ENCODE measurements at regions not wholly inside any gene's neighbourhood (a gene's known extent, or its start where the extent isn't known, plus 50 kb on each side); places are given as distances from the start of the nearest gene placed in this dataset.
"Not testable (repeated sequence)": the region's sequence is repeated elsewhere in the genome, so short reads cannot be mapped to it uniquely, and the experiment has no call there.

- Histone ChIP-seq H3K27me3 (ENCODE audit: insufficient read depth, poor library complexity, severe bottlenecking) (no peaks in the 10 kb centered on the region), H3K4me1 (ENCODE audit: insufficient read depth, poor library complexity, severe bottlenecking) (no peaks in the 10 kb centered on the region), H3K36me3 (ENCODE audit: low read depth) (no peaks in the 10 kb centered on the region), H3K9me3 (ENCODE audit: severe bottlenecking) (no peaks in the 10 kb centered on the region), H3K27ac (ENCODE audit: poor library complexity, severe bottlenecking) (no peak overlapping the region), H3K4me3 (ENCODE audit: severe bottlenecking) (no peak overlapping the region)
- no peak for DNase-seq (ENCODE audit: low spot score)
- no peak for TF ChIP-seq CTCF (IDR thresholded peaks at IDR 0.05; ENCODE audit: poor library complexity, severe bottlenecking)
- ATAC-seq (ENCODE audit: low read depth): no peak
These were observed 53.4 kb downstream of the HES1 start for GRCh38 chr3:194189243-194189791.

GRCh38 chr3:194191850-194192249, 55.9 kb downstream of the HES1 start:
- not testable (repeated sequence) for ATAC-seq (ENCODE audit: low read depth); H3K27ac ChIP-seq (ENCODE audit: poor library complexity, severe bottlenecking); H3K36me3 ChIP-seq (ENCODE audit: low read depth); H3K4me3 ChIP-seq (ENCODE audit: severe bottlenecking); H3K4me1 ChIP-seq (ENCODE audit: insufficient read depth, poor library complexity, severe bottlenecking); H3K9me3 ChIP-seq (ENCODE audit: severe bottlenecking); DNase-seq (ENCODE audit: low spot score); H3K27me3 ChIP-seq (ENCODE audit: insufficient read depth, poor library complexity, severe bottlenecking)

- Histone ChIP-seq H3K36me3 (ENCODE audit: low read depth) (no peaks in the 10 kb centered on the region), H3K27ac (ENCODE audit: poor library complexity, severe bottlenecking) (no peak overlapping the region), H3K4me3 (ENCODE audit: severe bottlenecking) (no peak overlapping the region), H3K4me1 (ENCODE audit: insufficient read depth, poor library complexity, severe bottlenecking) (no peaks in the 10 kb centered on the region), H3K9me3 (ENCODE audit: severe bottlenecking) (no peaks in the 10 kb centered on the region), H3K27me3 (ENCODE audit: insufficient read depth, poor library complexity, severe bottlenecking) (no peaks in the 10 kb centered on the region)
- DNase-seq (ENCODE audit: low spot score) (no peak), ATAC-seq (ENCODE audit: low read depth) (no peak)
- no peak for TF ChIP-seq CTCF (IDR thresholded peaks at IDR 0.05; ENCODE audit: poor library complexity, severe bottlenecking)
These were observed 58.3 kb downstream of the HES1 start for GRCh38 chr3:194194051-194194756.

- H3K36me3 ChIP-seq (ENCODE audit: low read depth): no peaks in the 10 kb centered on the region
- ATAC-seq (ENCODE audit: low read depth): no peak
- DNase-seq (ENCODE audit: low spot score): no peak
- H3K4me1 ChIP-seq (ENCODE audit: insufficient read depth, poor library complexity, severe bottlenecking): no peaks in the 10 kb centered on the region
- H3K27me3 ChIP-seq (ENCODE audit: insufficient read depth, poor library complexity, severe bottlenecking): no peaks in the 10 kb centered on the region
- H3K27ac ChIP-seq (ENCODE audit: poor library complexity, severe bottlenecking): no peak overlapping the region
- H3K9me3 ChIP-seq (ENCODE audit: severe bottlenecking): no peaks in the 10 kb centered on the region
- no peak for TF ChIP-seq CTCF (IDR thresholded peaks at IDR 0.05; ENCODE audit: poor library complexity, severe bottlenecking)
- no peak overlapping the region for H3K4me3 ChIP-seq (ENCODE audit: severe bottlenecking)
These were observed 58.8 kb downstream of the HES1 start for GRCh38 chr3:194194757-194195085.

GRCh38 chr3:194195611-194196010, 59.7 kb downstream of the HES1 start:
- TF ChIP-seq CTCF (IDR thresholded peaks at IDR 0.05; ENCODE audit: poor library complexity, severe bottlenecking): no peak
- Histone ChIP-seq H3K4me3 (ENCODE audit: severe bottlenecking) (no peak overlapping the region), H3K27ac (ENCODE audit: poor library complexity, severe bottlenecking) (no peak overlapping the region), H3K4me1 (ENCODE audit: insufficient read depth, poor library complexity, severe bottlenecking) (no peaks in the 10 kb centered on the region), H3K27me3 (ENCODE audit: insufficient read depth, poor library complexity, severe bottlenecking) (no peaks in the 10 kb centered on the region), H3K9me3 (ENCODE audit: severe bottlenecking) (no peaks in the 10 kb centered on the region), H3K36me3 (ENCODE audit: low read depth) (no peaks in the 10 kb centered on the region)
- no peak for DNase-seq (ENCODE audit: low spot score)
- no peak for ATAC-seq (ENCODE audit: low read depth)
